Endothelial cell of umbilical vein (primary cell): ENCODE measurements at regions not wholly inside any gene's neighbourhood (a gene's known extent, or its start where the extent isn't known, plus 50 kb on each side); places are given as distances from the start of the nearest gene placed in this dataset.

Experiments
- BruUV-seq: library from RNA; stranded (reverse); fragments of 400-500 nt; replicated peaks from 2 replicates; lab custom pipeline; 2021; lab: Mats Ljungman, UMichigan
- CTCF ChIA-PET: fragments of 300-600, 350-600 bp; sonication (Branson Sonifier 250); formaldehyde crosslinking; loops from one replicate; lab custom pipeline; 2021; ENCODE audit warnings: antibody characterized with exemption, inconsistent platforms; lab: Charles Lee
- POLR2A ChIA-PET: fragments of 300-600, 350-600 bp; sonication (Branson Sonifier 250); formaldehyde crosslinking; loops from one replicate; lab custom pipeline; 2021; ENCODE audit warnings: antibody characterized with exemption, inconsistent platforms; lab: Charles Lee
- DNase-seq: peaks from one replicate; pipeline ENCODE4 v3.0.0-alpha.2; 2011; ENCODE audit warnings: low read depth, low spot score
- FAIRE-seq: peaks from 2 replicates; lab custom pipeline; 2011; peaks lifted over from hg19 to GRCh38; lab: Jason Lieb, UNC
- H2AFZ ChIP-seq: 2 replicates; pipeline ENCODE4 v1.6.0; 2012; ENCODE audit warnings: low read depth, low read length, control low read depth, inconsistent platforms
- H3K27ac ChIP-seq: 2 replicates; pipeline ENCODE4 v1.5.1; 2011; ENCODE audit warnings: low read depth, mild to moderate bottlenecking, control low read depth, low read length, moderate library complexity; ENCODE audit not compliant: insufficient read depth
- H3K27me3 ChIP-seq, 2 experiments: 2 replicates each; pipeline versions ENCODE4 v1.6.0 to v1.6.1; 2011; ENCODE audit warnings: low read length in 2 of 2, mixed read lengths in 1 of 2; ENCODE audit not compliant: control insufficient read depth in 2 of 2, insufficient read depth in 2 of 2
- H3K36me3 ChIP-seq, 2 experiments: 2 replicates in 1 of 2; 3 replicates in 1 of 2; pipeline ENCODE4 v1.5.1; 2011; ENCODE audit warnings: low read length in 2 of 2, mild to moderate bottlenecking in 1 of 2, moderate library complexity in 1 of 2; ENCODE audit not compliant: control insufficient read depth in 2 of 2, insufficient read depth in 2 of 2; ENCODE audit errors: extremely low read depth in 1 of 2
- H3K4me1 ChIP-seq: 3 replicates; pipeline ENCODE4 v1.5.1; 2011; ENCODE audit warnings: mild to moderate bottlenecking, low read length; ENCODE audit not compliant: control insufficient read depth, insufficient read depth; ENCODE audit errors: extremely low read depth
- H3K4me2 ChIP-seq: 2 replicates; pipeline ENCODE4 v1.6.1; 2011; ENCODE audit warnings: low read length, control low read depth, mixed read lengths; ENCODE audit not compliant: insufficient read depth
- H3K4me3 ChIP-seq, 3 experiments: fragments of 200-600 bp in 1 of 3; sonication (generic), shearing (Covaris generic) in 1 of 3; replicated peaks in 1 of 3; 2 replicates each; pipeline ENCODE4 v1.5.1; 2011 to 2016; ENCODE audit warnings: control low read depth in 3 of 3, low read length in 3 of 3, mild to moderate bottlenecking in 2 of 3, inconsistent platforms in 1 of 3, low read depth in 1 of 3, moderate library complexity in 1 of 3; ENCODE audit not compliant: insufficient read depth in 1 of 3
- H3K79me2 ChIP-seq: 2 replicates; pipeline ENCODE4 v1.6.0; 2012; ENCODE audit warnings: low read length, inconsistent platforms; ENCODE audit not compliant: control insufficient read depth, insufficient read depth
- H3K9ac ChIP-seq: replicated peaks from 2 replicates; pipeline ENCODE3; 2011; ENCODE audit warnings: low read length, control low read depth; ENCODE audit not compliant: insufficient read depth; ENCODE audit errors: extremely low read depth
- H3K9me1 ChIP-seq: replicated peaks from 3 replicates; pipeline ENCODE4 v1.6.0; 2011; ENCODE audit warnings: mild to moderate bottlenecking, low read length; ENCODE audit not compliant: control insufficient read depth, insufficient read depth; ENCODE audit errors: extremely low read depth
- H3K9me3 ChIP-seq: replicated peaks from 2 replicates; pipeline ENCODE4 v1.5.1; 2012; ENCODE audit warnings: low read length, inconsistent platforms; ENCODE audit not compliant: control insufficient read depth, insufficient read depth
- H4K20me1 ChIP-seq: replicated peaks from 2 replicates; pipeline ENCODE3; 2011; ENCODE audit warnings: mild to moderate bottlenecking, low read length; ENCODE audit not compliant: control insufficient read depth, insufficient read depth; ENCODE audit errors: extremely low read depth
- CTCF ChIP-seq, 2 donors: IDR thresholded peaks; 1 replicate in 1 of 2; 2 replicates in 1 of 2; pipeline ENCODE4 v1.5.1; 2011; ENCODE audit warnings: low read length in 2 of 2, mild to moderate bottlenecking in 2 of 2, moderate library complexity in 2 of 2, control low read depth in 1 of 2, inconsistent platforms in 1 of 2, low read depth in 1 of 2; ENCODE audit not compliant: insufficient read depth in 1 of 2; ENCODE audit errors: extremely low read depth in 1 of 2
- EZH2 ChIP-seq: IDR thresholded peaks from 2 replicates; pipeline ENCODE4 v1.6.1; 2012; ENCODE audit warnings: borderline replicate concordance, low read depth, mild to moderate bottlenecking, moderate library complexity, low read length, inconsistent platforms; ENCODE audit not compliant: severe bottlenecking
- FOS ChIP-seq: IDR thresholded peaks from 2 replicates; pipeline ENCODE4 v1.6.1; 2011; ENCODE audit warnings: mild to moderate bottlenecking, low read length, moderate library complexity, borderline replicate concordance; ENCODE audit not compliant: insufficient read depth
- GATA2 ChIP-seq: IDR thresholded peaks from 2 replicates; pipeline ENCODE4 v1.7.0; 2011; ENCODE audit warnings: low read depth, mild to moderate bottlenecking, moderate library complexity, mixed read lengths, low read length; ENCODE audit not compliant: insufficient read length, insufficient read depth
- JUN ChIP-seq: IDR thresholded peaks from 2 replicates; pipeline ENCODE4 v1.6.1; 2011; ENCODE audit warnings: borderline replicate concordance, low read depth; ENCODE audit not compliant: insufficient read length, insufficient read depth
- MAX ChIP-seq: IDR thresholded peaks from 2 replicates; pipeline ENCODE4 v1.6.1; 2011; ENCODE audit not compliant: insufficient read depth, insufficient read length
- MYC ChIP-seq: IDR thresholded peaks from one replicate; pipeline ENCODE4 v1.6.1; 2011; ENCODE audit warnings: mild to moderate bottlenecking, low read depth, low read length
- POLR2A ChIP-seq: IDR thresholded peaks from 2 replicates; pipeline ENCODE4 v1.6.1; 2012; ENCODE audit warnings: low read depth, mild to moderate bottlenecking, control low read depth, low read length
- POLR2AphosphoS5 ChIP-seq: IDR thresholded peaks from 2 replicates; pipeline ENCODE4 v1.6.1; 2012; ENCODE audit warnings: low read depth, mild to moderate bottlenecking, control low read depth, low read length, moderate library complexity; ENCODE audit not compliant: insufficient read depth
- dilution Hi-C: fragments of 300-500 bp; cut with MboI; formaldehyde crosslinking; loops from one replicate; pipeline ENCODE4 v1.15.0; 2019; ENCODE audit warnings: low sequenced_read_pairs; ENCODE audit not compliant: extremely low pct_ligation_motif_present
- intact Hi-C: fragments of 100-400 bp; cut with micrococcal nuclease; formaldehyde crosslinking; loops from one replicate; pipeline ENCODE4 v1.10.0; 2022

GRCh38 chr5:40394698-40395097 is 285.0 kb upstream of the PTGER4 start:
- Histone ChIP-seq H3K9me1 (no peaks in the 10 kb centered on the region), H3K9me3 (no peaks in the 10 kb centered on the region), H2AFZ (no peak overlapping the region), H3K27ac (no peak overlapping the region), H3K4me1 (peaks cover 3% of the 10 kb centered on the region), H3K36me3 (no peaks in the 10 kb centered on the region), H3K9ac (no peak overlapping the region), H4K20me1 (no peaks in the 10 kb centered on the region), H3K79me2 (no peaks in the 10 kb centered on the region), H3K4me2 (no peak overlapping the region), H3K27me3 (no peaks in the 10 kb centered on the region), H3K4me3 (no peak overlapping the region)
- no peak for FAIRE-seq
- intact Hi-C loops (no loop called here), dilution Hi-C loops (no loop called here)
- ChIA-PET POLR2A (no interaction called here), CTCF (no interaction called here)
- DNase-seq = no peak
- BruUV-seq = no TSS peak
- no peak for TF ChIP-seq EZH2
- no peak for TF ChIP-seq MYC
- TF ChIP-seq POLR2A = no peak
- TF ChIP-seq POLR2AphosphoS5 = no peak
- no peak for TF ChIP-seq CTCF (IDR thresholded peaks at IDR 0.05; ENCODE audit: extremely low read depth in 1 of 2, insufficient read depth in 1 of 2, low read depth in 1 of 2, low read length in 2 of 2)
- TF ChIP-seq GATA2 = no peak
- no peak for TF ChIP-seq JUN

GRCh38 chr5:40391642-40392041 is 288.1 kb upstream of the PTGER4 start:
- POLR2A ChIA-PET = no interaction called here
- no peak overlapping the region for H3K4me2 ChIP-seq
- H3K27ac ChIP-seq = no peak overlapping the region
- CTCF ChIA-PET = interaction anchor here (0.6 to 1.6 kb wide), 2 partner anchors 10 to 183 kb away, joined by 3 to 5 read pairs; no protein-coding TSS in a partner anchor
- FAIRE-seq (no peak), DNase-seq (no peak)
- no peak overlapping the region for H3K4me3 ChIP-seq
- no peak for TF ChIP-seq EZH2
- TF ChIP-seq GATA2 = no peak
- no peak for TF ChIP-seq FOS
- no peak for TF ChIP-seq CTCF (IDR thresholded peaks at IDR 0.05; ENCODE audit: extremely low read depth in 1 of 2, insufficient read depth in 1 of 2, low read depth in 1 of 2, low read length in 2 of 2)
- no peak for TF ChIP-seq POLR2A
- TF ChIP-seq MAX = no peak
- no peak for TF ChIP-seq POLR2AphosphoS5
- TF ChIP-seq JUN = no peak
- TF ChIP-seq MYC = no peak
- H3K79me2 ChIP-seq = no peaks in the 10 kb centered on the region
- no peaks in the 10 kb centered on the region for H3K36me3 ChIP-seq
- no peak overlapping the region for H3K9ac ChIP-seq
- BruUV-seq = no TSS peak
- no peaks in the 10 kb centered on the region for H3K9me1 ChIP-seq
- no peaks in the 10 kb centered on the region for H3K27me3 ChIP-seq
- H2AFZ ChIP-seq = no peak overlapping the region
- dilution Hi-C loops (no loop called here), intact Hi-C loops (no loop called here)
- peaks cover 3% of the 10 kb centered on the region for H3K4me1 ChIP-seq
- no peaks in the 10 kb centered on the region for H4K20me1 ChIP-seq
- H3K9me3 ChIP-seq = no peaks in the 10 kb centered on the region
